HG03469 (cell line): ENCODE measurements at regions not wholly inside any gene's neighbourhood (a gene's known extent, or its start where the extent isn't known, plus 50 kb on each side); places are given as distances from the start of the nearest gene placed in this dataset.
"Not testable (repeated sequence)": the region's sequence is repeated elsewhere in the genome, so short reads cannot be mapped to it uniquely, and the experiment has no call there.

Source experiments
- ATAC-seq: cut with Tn5 transposase; IDR thresholded peaks from one replicate; pipeline ENCODE4 v1.9.1; 2021; ENCODE audit warnings: mild to moderate bottlenecking, moderate library complexity, moderate number of reproducible peaks; ENCODE audit not compliant: unreplicated experiment

DNA sequence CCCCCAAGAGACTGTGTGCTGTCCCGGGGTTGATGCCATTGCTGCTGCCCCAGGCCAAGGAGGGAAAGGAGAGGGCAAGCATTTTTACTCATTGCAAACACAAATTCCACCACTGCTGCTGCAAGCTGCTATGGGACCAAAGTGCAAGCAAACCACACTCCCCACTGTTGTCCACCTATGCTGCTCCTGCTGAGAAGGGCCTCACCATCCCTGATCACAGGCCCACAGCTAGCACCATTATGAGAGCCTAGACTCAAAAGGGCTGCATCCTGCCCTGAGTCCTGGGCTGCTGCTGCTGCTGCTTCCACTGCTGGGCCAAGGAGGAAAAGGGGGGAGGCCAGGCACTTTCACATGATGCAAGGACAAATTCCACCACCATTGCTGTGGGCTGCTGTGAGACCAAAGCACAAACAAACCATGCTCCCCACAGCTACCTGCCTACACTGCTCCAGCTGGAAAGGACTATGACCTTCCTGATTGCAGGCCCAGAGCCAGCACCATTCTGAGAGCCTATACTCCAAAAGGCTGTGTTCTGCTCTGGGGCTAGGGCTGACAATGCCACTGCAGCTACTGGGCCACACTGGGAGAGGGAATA is 218.2 kb upstream of the ZCCHC13 start:
- no peak for ATAC-seq

DNA sequence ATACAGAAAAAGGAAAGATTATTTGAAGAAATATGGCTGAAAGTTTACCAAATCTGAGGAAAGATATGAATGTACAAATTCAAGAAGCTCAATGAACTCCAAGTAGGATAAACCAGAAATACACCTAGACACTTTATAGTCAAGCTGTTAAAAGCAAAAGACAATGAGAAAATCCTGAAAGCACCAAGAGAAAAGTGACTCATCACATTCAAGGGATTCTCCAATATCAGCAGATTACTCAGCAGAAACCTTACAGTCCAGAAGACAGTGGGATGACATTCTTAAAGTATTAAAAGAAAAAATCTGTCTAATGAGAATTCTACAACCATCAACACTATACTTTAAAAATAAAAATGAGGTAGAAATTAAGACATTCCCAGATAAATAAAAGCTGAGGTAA is 223.8 kb upstream of the ZCCHC13 start:
- ATAC-seq = no peak

DNA sequence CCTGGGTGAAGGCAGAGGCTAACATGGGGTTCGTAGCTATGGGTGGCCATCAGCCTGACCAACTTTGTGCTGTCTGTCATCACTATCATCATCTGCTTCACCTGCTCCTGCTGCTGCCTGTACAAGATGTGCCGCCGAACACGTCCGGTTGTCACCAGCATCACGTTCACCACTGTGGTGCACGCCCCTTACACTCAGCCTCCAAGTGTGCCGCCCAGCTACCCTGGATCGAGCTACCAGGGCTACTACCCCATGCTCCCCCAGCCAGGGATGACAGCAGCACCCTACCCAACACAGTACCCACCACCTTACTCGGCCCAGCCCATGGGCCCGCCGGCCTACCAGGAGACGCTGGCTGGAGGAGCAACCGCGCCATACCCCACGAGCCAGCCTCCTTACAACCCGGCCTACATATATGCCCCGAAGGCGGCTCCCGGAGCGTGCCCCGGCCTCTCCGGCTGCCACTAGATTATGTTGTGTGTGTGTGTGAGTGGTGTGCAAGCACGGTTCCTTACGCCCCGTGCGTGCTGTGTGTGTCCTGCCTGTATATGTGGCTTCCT is 213.4 kb upstream of the XIST start:
- ATAC-seq = no peak

DNA sequence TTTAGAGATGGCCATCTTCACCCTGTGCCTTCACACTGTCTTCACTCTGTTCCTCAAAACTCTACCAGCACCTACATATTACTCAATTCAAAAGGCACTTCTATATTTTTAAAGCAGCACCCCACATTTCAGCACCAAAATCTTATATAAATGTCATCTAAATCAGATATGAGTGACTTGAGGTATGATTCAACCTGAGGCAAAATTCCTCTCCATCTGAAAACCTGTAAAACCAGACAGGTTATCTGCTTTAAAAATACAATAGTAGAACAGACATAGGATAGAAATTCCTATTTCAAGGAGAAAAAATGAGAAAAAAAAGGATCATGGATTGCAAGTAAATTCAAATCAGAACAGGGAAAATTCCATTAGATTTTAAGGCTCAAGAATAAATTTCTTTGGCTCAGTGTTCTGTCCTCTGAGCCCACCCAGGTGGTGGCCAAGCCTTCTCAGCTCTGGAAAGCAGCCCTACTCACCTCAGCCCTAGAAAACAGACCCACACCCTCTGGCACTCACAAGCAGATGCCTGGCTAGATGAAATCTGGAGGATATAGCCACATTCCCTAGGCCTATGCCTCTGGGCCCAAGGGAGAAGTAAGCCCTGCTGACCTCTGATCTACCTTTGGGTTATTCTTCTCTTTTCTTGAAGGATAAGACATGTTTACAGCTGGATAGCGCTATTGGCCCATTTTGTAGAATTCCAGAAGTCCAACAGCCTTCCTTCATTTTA is 211.1 kb upstream of the XIST start:
- no peak for ATAC-seq

DNA sequence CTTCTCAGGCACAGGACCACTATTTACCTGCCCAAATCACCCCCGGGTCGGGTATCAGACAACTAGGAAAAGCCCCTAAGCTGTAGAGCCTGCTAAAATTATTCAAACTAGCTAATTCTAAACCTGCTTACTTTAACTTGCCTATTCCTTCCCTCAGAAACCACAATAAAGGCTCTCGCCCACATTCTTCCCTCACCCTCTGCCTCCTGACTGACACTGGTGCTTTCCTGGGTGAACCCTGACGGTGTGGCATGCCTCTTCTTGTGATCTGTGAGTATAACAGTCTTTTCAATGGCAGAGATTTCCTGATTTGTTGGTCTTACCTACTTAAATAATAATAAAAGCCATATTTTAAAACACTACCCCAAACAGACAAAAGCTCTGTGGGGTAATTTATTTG is 209.4 kb upstream of the XIST start:
- ATAC-seq = no peak

DNA sequence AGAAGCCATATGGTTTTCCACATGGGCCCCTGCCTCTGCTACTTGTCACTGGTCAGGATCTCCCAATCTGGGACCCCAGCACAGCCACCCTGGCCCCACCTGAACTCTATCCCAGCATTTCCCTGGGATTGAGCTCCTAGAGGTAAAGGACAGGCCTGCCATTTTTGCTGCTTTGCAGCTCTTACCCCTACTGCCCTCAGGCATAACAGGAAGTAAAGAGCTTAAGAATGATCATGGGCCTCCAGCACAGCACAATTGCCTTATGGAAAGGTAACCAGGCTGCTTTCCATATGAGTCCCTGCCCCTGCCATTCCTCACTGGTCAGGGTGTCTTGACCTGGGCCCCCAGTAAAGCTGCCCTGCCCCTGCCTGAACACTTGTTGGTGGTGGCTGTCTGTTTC is 196.6 kb upstream of the XIST start:
- ATAC-seq = no peak

DNA sequence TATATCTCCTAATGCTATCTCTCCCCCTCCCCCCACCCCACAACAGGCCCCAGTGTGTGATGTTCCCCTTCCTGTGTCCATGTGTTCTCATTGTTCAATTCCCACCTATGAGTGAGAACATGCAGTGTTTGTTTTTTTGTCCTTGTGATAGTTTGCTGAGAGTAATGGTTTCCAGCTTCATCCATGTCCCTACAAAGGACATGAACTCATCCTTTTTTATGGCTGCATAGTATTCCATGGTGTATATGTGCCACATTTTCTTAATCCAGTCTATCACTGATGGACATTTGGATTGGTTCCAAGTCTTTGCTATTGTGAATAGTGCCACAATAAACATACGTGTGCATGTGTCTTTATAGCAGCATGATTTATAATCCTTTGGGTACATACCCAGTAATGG is 181.6 kb upstream of the XIST start:
- ATAC-seq = not testable (repeated sequence)

DNA sequence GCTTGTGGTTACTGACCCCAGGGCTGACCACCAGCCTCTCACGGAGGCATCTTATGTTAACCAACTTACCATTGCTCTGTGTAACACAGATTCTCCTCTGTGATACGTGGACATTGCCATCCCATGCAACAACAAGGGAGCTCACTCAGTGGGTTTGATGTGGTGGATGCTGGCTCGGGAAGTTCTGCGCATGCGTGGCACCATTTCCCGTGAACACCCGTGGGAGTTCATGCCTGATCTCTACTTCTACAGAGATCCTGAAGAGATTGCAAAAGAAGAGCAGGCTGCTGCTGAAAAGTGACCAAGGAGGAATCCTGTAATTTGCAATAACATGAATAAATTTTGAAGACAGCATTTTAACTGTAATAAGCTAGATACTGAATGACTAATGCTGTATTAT is 179.0 kb upstream of the XIST start:
- ATAC-seq = not testable (repeated sequence)

DNA sequence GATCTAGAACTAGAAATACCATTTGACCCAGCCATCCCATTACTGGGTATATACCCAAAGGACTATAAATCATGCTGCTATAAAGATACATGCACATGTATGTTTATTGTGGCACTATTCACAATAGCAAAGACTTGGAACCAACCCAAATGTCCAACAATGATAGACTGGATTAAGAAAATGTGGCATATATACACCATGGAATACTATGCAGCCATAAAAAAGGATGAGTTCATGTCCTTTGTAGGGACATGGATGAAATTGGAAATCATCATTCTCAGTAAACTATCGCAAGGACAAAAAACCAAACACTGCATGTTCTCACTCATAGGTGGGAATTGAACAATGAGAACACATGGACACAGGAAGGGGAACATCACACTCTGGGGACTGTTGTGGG is 178.3 kb upstream of the XIST start:
- ATAC-seq = not testable (repeated sequence)

DNA sequence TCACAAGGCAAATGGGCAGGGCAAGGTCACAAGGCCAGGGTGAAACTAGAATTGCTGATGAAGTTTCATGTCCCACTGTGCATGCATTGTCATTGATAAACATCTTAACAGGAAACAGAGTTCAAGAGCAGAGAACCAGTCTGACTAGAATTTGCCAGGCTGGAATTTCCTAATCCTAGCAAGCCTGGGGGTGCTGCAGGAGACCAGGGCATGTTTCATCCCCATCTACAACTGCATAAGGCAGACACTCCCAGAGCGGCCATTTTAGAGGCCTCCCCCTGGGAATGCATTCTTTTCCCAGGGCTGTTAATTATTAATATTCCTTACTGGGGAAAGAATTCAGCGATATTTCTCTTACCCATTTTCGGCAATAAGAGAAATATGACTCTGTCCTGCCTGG is 172.6 kb upstream of the XIST start:
- ATAC-seq = not testable (repeated sequence)

DNA sequence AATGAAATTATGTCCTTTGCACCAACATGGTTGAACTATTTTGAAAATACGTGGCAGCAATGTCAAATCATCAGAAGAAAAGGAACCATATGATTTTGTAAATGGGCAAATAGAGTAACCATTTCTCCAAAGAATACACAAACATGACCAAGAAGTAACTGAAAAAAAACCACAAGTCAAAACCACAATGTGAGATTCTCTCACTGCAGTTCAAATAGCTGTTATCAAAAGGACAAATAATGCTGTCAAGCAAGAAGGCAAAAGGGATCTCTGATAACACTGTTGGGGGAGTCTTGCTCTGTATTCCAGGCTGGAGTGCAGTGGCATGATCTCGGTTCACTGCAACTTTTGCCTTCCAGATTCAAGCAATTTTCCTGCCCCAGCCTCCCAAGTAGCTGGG is 170.7 kb upstream of the XIST start:
- ATAC-seq = no peak

DNA sequence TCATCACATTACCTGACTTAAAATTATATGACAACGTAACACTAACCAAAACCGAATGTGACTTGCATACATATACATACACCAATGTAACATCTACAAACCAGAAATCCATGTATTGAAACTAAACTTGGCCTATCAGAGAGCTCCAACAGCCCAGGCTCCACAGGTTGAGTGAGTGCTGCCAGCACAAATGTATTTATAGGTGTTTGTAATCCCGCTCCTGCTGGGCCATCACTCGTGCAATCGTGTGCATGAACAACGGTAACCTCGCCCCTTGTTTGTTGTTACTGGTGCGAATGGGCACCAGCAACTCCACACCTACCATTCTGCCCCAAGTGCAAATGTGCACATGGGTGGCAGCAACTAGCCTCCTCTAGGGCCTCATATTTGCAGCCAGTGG is 165.7 kb upstream of the XIST start:
- no peak for ATAC-seq

DNA sequence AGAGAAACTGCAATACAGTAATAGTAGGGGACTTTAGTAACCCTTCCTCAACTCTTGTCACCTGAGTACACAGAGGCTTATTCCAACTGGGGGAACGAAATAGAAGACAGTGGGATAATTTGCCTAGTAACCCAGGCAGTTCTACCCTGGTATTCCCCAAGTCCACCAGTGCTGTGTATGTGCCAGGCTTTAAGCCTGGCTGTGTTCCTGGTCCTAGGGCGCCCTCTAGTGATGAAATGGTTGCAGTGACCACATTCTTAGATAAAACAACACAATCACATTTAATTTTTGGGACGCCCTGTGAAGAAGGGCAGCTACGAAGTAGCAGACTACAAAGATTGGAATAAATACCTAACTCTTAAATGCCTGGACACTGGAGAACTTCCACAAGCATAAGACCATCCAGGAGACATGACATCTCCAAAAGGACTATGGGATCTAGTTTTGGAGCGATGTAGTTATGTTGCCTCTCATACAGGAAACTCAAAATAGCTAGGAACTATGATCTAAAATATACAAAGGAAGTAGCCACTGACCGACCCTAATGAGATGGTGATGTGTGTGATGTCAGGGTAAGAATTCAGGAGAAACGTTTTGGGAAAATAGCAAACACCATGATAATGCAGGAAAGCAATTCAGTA is 163.0 kb upstream of the XIST start:
- peak; percentile 81 for ATAC-seq

DNA sequence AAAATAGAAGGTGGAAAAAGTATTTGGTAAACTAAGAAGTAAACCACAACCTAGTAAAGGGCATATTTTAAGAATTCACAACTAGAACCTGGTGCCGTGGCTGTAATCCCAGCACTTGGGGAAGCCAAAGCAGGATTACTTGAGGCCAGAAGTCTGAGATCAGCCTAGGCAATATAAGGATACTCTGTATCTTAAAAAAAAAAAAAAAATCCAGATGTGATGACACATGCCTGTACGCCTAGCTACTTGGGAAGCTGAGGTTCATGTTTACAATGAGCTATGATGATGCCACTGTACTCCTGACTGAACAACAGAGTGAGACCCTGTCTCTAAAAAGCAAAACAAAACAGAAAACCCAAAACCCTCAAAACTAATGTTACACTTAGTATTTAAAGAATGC is 156.5 kb upstream of the XIST start:
- ATAC-seq = no peak

DNA sequence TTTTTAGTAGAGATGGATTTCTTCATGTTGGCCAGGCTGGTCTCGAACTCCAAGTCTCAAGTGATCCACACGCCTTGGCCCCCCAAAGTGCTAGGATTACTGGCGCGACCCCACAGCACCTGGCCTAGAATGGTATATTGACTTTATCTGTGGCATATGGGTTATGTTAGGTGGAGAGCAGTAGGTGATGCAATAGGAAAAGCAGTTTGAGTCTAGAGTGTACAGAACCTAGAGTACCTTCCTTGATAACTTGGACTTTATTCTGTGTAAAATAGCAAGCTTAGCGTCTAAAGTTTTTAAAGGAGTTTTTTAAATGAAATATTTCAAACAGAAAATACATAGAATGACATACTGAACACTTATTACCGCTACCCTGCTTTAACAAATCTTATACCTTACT is 139.5 kb upstream of the XIST start:
- ATAC-seq = no peak

DNA sequence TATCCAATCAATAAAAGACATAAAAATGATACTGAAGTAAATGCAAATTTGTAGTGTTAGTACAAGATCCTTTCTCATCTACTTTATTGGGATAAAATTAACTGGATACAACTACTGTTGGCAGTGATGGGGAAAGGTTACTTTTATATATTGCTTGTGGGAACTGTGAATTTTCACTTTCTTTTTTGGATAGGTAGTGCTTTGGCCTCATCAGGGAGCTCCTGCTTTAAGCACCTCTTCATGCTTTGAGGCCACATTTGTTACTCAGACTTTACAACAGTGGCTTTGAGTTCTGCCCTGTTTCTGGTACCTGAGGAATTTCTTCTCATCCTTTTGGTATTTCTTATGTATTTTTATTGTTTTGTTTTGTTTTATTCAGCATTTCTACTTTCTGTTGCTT is 134.7 kb upstream of the XIST start:
- no peak for ATAC-seq

DNA sequence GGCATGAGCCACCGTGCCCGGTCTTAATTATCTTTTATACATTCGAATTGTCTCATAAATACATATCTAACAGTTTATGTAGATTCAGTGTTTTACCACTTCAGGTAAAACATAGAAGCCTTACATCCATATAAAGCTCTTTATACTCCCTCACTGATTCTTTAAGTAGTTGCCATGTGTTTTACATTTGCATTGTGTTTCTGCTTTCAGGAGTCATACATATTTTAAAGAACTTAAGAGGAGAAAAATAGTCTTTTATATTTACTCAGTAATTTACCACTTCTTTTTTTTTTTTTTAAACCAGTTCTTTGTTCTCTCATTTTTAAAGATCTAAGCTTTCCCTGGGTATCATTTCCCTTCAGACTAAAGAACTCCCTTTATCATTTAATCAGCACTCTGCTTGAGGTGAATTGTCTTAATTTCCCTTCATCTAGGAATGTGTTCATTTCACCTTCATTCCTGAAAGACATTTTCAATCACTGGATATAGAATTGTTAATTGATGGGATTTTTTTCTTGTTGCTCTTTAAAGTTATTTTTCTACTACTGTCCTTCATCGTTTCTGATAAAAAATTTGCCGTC is 127.1 kb upstream of the XIST start:
- no peak for ATAC-seq

DNA sequence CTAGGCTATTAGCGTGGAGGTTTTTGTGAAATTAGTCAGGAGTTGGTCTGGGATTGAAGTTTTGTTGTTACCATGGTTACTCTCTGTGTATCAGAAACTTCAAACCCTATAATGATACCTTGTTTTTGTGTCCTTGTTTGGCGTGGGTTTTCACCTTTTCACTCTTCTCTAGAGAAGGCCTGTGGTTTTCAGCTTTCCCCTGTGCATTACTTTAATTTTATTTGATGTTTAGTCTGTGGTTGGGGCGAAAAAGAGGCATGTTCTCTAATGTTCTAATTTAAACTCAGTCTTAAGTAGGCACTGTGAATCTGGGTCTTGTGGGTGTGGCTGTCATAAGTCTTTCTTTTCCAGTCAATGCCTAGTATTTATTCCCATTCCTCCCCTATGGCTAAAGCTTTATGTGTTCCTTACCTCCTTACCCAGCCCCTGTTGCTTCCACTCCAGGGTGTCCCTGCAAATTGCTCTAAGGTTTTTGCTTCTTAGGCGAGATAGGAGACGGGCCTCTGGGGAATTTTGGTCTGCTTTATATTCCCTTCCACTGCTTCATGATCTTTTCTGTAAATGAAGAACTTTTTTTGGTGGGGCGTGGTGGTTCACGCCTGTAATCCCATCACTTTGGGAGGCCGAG is 125.1 kb upstream of the XIST start:
- ATAC-seq = peak; percentile 85

DNA sequence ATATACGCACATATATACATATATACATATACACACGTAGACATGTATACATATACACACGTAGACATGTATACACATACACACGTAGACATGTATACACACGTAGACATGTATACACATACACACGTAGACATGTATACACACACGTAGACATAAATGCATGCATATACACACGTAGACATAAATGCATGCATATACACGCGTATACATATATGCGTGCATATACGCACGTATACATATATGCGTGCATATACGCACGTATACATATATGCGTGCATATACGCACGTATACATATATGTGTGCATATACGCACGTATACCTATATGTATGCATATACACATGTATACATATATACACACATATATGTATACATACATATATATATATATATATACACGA is 114.9 kb upstream of the XIST start:
- ATAC-seq = not testable (repeated sequence)

DNA sequence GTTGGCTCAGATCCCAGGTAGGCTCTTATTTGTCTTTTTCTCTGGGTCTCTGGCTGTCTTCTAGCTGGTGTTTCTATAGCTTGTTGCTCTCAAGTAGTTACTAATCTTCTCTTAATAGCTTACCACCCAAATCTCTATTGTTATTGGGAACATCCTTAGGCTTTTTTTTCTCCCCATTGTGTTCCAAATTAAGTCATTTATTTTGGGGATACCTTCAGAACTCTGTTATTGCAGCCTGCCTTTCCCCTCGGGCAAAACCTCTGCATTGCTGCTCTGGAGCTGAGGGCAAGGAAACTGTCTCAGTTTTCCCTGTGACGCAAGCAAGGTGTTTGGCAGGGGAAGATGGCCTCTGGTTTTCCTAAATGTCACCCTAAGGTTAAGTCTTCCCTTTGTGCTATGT is 113.3 kb upstream of the XIST start:
- ATAC-seq = no peak

DNA sequence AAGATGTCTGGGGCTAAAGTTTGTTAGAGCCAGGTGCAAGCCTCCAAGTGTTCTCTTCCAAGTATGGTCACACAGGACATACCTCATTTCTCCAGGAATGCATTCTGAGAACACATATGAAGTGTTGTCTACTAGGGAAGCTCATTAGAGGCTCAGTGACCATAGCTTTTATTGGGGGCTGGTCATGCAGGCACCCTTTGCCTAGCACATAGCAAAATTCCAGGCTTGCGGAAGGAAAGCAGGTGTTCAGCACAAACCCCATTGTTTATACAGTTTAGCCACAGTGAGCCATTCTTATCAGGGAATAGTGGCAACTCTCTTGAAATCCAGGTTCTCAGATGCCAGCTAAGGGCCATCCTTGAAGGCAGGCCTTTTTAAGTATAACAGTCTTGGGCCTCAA is 112.1 kb upstream of the XIST start:
- ATAC-seq = no peak
